ENCODE measurements at regions not wholly inside any gene's neighbourhood (a gene's known extent, or its start where the extent isn't known, plus 50 kb on each side); places are given as distances from the start of the nearest gene placed in this dataset.

DNA sequence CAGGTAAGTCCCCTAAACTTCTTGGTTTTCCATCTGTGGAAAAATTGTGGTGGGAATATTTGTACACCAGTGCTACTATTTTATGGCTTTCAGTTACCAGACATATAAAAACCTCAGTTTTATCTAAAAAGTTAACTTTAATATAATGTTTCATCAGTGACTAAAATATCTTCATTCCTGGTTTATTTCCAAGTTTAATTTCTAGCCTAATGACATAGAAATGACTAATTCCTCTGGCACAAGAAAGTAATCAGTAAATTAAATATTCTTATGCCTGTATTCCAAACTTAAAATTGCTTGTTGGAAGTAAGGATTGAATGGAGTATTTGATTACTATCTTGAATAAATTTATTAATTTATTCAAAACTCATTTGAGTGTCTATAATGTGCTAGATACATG is 757.0 kb downstream of the CDH11 start:
- Histone ChIP-seq H3K36me3 (ENCODE audit: control insufficient read depth in 2 of 2, insufficient read depth in 2 of 2, low read length in 2 of 2) (no peaks in the 10 kb centered on the region), H3K9ac (ENCODE audit: low read length in 2 of 2) (no peak overlapping the region), H3K4me3 (ENCODE audit: low read length in 2 of 2) (no peak overlapping the region), H3K27me3 (ENCODE audit: control insufficient read depth in 1 of 2, insufficient read depth in 2 of 2, low read length in 2 of 2) (no peaks in the 10 kb centered on the region), H3K27ac (ENCODE audit: low read length) (no peak overlapping the region), H3K4me1 (ENCODE audit: control insufficient read depth, insufficient read depth, low read length) (no peaks in the 10 kb centered on the region), H3K9me3 (ENCODE audit: control insufficient read depth in 2 of 2, low read length in 2 of 2) (no peaks in the 10 kb centered on the region)

DNA sequence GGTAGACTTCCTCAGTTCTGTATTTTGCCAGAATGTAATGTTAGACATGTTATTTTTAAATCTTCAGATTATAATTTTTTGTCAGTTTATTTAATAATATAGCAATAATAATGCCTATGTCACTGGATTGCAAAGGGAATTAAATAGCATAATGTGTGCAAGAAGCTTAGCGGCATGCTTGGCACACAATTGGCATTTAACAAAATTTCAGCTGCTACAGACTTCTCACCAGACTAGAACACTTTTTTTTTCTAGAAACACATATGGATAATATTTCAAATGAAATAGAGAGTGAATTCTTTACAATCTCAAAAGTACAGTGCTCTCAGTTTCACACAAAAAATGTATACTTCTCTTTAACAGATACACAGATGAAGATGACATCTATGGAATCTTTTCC is 757.4 kb downstream of the CDH11 start:
- Histone ChIP-seq H3K27me3 (ENCODE audit: control insufficient read depth in 1 of 2, insufficient read depth in 2 of 2, low read length in 2 of 2) (no peaks in the 10 kb centered on the region), H3K9ac (ENCODE audit: low read length in 2 of 2) (no peak overlapping the region), H3K36me3 (ENCODE audit: control insufficient read depth in 2 of 2, insufficient read depth in 2 of 2, low read length in 2 of 2) (no peaks in the 10 kb centered on the region)

GRCh38 chr16:64364016-64364415 is 757.8 kb downstream of the CDH11 start:
- no peak overlapping the region for H3K9ac ChIP-seq (ENCODE audit: low read length in 2 of 2)
- H3K9me3 ChIP-seq (ENCODE audit: control insufficient read depth in 2 of 2, low read length in 2 of 2): no peaks in the 10 kb centered on the region
- H3K27me3 ChIP-seq (ENCODE audit: control insufficient read depth in 1 of 2, insufficient read depth in 2 of 2, low read length in 2 of 2): no peaks in the 10 kb centered on the region
- H3K4me1 ChIP-seq (ENCODE audit: control insufficient read depth, insufficient read depth, low read length): no peaks in the 10 kb centered on the region
- no peak overlapping the region for H3K27ac ChIP-seq (ENCODE audit: low read length)
- H3K4me3 ChIP-seq (ENCODE audit: low read length in 2 of 2): no peak overlapping the region
- no peaks in the 10 kb centered on the region for H3K36me3 ChIP-seq (ENCODE audit: control insufficient read depth in 2 of 2, insufficient read depth in 2 of 2, low read length in 2 of 2)

More for the DNA sequence above, 757.4 kb downstream of the CDH11 start:
- H3K9me3 ChIP-seq (ENCODE audit: control insufficient read depth in 2 of 2, low read length in 2 of 2): no peaks in the 10 kb centered on the region
- no peak overlapping the region for H3K4me3 ChIP-seq (ENCODE audit: low read length in 2 of 2)
- H3K27ac ChIP-seq (ENCODE audit: low read length): no peak overlapping the region
- H3K4me1 ChIP-seq (ENCODE audit: control insufficient read depth, insufficient read depth, low read length): no peaks in the 10 kb centered on the region

DNA sequence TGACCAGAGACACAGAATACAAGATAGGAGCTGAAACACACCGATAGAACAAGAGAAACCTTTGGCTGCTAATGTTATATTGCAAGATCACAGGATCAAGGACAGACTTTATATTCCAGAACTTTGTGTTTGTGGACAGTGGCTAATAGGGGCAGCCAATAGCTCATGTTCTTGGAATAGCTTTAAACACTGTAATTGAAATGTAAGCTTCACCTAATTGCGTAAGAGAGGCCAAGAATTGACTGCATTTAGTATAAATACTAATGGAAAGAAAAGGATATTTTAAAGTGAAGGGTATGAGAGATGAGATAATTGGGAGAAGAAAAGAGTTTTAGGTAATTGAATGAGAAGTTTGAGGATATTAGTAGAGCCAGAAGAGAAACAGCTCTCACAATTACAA is 758.8 kb downstream of the CDH11 start:
- no peak overlapping the region for H3K27ac ChIP-seq (ENCODE audit: low read length)
- H3K9me3 ChIP-seq (ENCODE audit: control insufficient read depth in 2 of 2, low read length in 2 of 2): no peaks in the 10 kb centered on the region
- H3K4me3 ChIP-seq (ENCODE audit: low read length in 2 of 2): no peak overlapping the region
- H3K9ac ChIP-seq (ENCODE audit: low read length in 2 of 2): no peak overlapping the region
- no peaks in the 10 kb centered on the region for H3K4me1 ChIP-seq (ENCODE audit: control insufficient read depth, insufficient read depth, low read length)
- H3K27me3 ChIP-seq (ENCODE audit: control insufficient read depth in 1 of 2, insufficient read depth in 2 of 2, low read length in 2 of 2): no peaks in the 10 kb centered on the region
- H3K36me3 ChIP-seq (ENCODE audit: control insufficient read depth in 2 of 2, insufficient read depth in 2 of 2, low read length in 2 of 2): no peaks in the 10 kb centered on the region

DNA sequence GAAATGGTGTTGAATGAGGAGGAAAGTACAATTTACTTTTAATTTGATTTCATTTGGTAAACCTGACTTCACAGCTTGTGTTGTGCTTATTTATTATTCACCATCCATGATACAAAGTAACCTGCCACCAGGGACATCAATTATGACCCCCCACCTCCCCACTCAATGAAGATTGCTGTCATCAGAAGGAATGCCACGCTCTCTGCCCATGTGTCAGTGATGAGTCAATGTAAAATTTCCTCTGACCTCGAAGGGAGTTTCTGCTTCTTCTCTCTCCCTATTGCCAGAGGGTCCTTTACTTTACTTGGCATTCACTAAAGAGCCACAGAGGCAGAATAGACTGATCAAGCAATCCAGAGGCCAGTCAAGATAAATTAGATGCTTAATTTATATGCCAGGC is 759.7 kb downstream of the CDH11 start:
- Histone ChIP-seq H3K4me3 (ENCODE audit: low read length in 2 of 2) (no peak overlapping the region), H3K9ac (ENCODE audit: low read length in 2 of 2) (no peak overlapping the region), H3K9me3 (ENCODE audit: control insufficient read depth in 2 of 2, low read length in 2 of 2) (no peaks in the 10 kb centered on the region), H3K27me3 (ENCODE audit: control insufficient read depth in 1 of 2, insufficient read depth in 2 of 2, low read length in 2 of 2) (no peaks in the 10 kb centered on the region), H3K27ac (ENCODE audit: low read length) (no peak overlapping the region), H3K36me3 (ENCODE audit: control insufficient read depth in 2 of 2, insufficient read depth in 2 of 2, low read length in 2 of 2) (no peaks in the 10 kb centered on the region), H3K4me1 (ENCODE audit: control insufficient read depth, insufficient read depth, low read length) (no peaks in the 10 kb centered on the region)

DNA sequence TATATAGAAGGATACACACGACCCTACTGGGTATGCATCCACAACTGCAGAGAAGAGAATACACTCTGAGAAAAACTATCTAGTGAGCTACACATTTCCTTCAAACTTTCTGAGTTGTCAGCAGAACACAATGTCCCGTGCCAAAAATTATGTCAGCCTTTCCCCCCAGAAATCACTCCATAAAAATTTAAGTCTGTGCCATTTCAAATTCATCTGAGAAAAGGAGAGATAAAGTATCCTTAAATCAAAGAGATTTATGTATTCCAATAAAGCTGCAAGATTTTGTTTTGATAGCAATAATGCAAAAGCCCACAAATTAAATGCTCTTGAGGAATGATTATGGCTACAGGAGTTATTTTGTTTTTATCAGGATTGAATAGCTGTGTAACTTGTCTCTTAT is 760.1 kb downstream of the CDH11 start:
- H3K27ac ChIP-seq (ENCODE audit: low read length): no peak overlapping the region
- no peak overlapping the region for H3K4me3 ChIP-seq (ENCODE audit: low read length in 2 of 2)
- H3K27me3 ChIP-seq (ENCODE audit: control insufficient read depth in 1 of 2, insufficient read depth in 2 of 2, low read length in 2 of 2): no peaks in the 10 kb centered on the region
- no peaks in the 10 kb centered on the region for H3K4me1 ChIP-seq (ENCODE audit: control insufficient read depth, insufficient read depth, low read length)
- no peak overlapping the region for H3K9ac ChIP-seq (ENCODE audit: low read length in 2 of 2)
- no peaks in the 10 kb centered on the region for H3K9me3 ChIP-seq (ENCODE audit: control insufficient read depth in 2 of 2, low read length in 2 of 2)
- H3K36me3 ChIP-seq (ENCODE audit: control insufficient read depth in 2 of 2, insufficient read depth in 2 of 2, low read length in 2 of 2): no peaks in the 10 kb centered on the region

DNA sequence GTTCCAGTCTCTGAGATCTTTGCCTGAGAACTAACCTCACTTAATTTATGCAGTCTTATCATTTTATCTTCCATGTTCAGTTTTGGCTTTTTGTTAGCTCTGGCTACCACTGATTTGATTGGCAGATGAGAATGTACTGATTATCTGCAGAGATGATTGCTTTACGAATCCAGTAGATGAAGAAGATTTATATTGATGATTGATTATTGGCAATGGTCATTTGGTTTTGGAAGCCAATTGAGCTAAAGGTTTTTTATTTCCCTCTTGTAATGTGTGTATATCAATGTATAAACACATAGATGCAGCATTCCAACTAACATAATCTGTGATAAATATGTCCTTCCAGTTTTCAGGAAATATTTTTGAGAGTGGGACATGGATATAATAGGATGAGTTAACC is 763.6 kb downstream of the CDH11 start:
- Histone ChIP-seq H3K4me1 (ENCODE audit: control insufficient read depth, insufficient read depth, low read length) (no peaks in the 10 kb centered on the region), H3K9me3 (ENCODE audit: control insufficient read depth in 2 of 2, low read length in 2 of 2) (no peaks in the 10 kb centered on the region), H3K36me3 (ENCODE audit: control insufficient read depth in 2 of 2, insufficient read depth in 2 of 2, low read length in 2 of 2) (no peaks in the 10 kb centered on the region), H3K9ac (ENCODE audit: low read length in 2 of 2) (no peak overlapping the region), H3K27me3 (ENCODE audit: control insufficient read depth in 1 of 2, insufficient read depth in 2 of 2, low read length in 2 of 2) (no peaks in the 10 kb centered on the region), H3K4me3 (ENCODE audit: low read length in 2 of 2) (no peak overlapping the region), H3K27ac (ENCODE audit: low read length) (no peak overlapping the region)

GRCh38 chr16:64356267-64356666 is 765.6 kb downstream of the CDH11 start:
- H3K27ac ChIP-seq (ENCODE audit: low read length): no peak overlapping the region
- no peaks in the 10 kb centered on the region for H3K4me1 ChIP-seq (ENCODE audit: control insufficient read depth, insufficient read depth, low read length)
- no peaks in the 10 kb centered on the region for H3K9me3 ChIP-seq (ENCODE audit: control insufficient read depth in 2 of 2, low read length in 2 of 2)
- no peaks in the 10 kb centered on the region for H3K27me3 ChIP-seq (ENCODE audit: control insufficient read depth in 1 of 2, insufficient read depth in 2 of 2, low read length in 2 of 2)
- no peak overlapping the region for H3K9ac ChIP-seq (ENCODE audit: low read length in 2 of 2)
- no peak overlapping the region for H3K4me3 ChIP-seq (ENCODE audit: low read length in 2 of 2)
- H3K36me3 ChIP-seq (ENCODE audit: control insufficient read depth in 2 of 2, insufficient read depth in 2 of 2, low read length in 2 of 2): no peaks in the 10 kb centered on the region

DNA sequence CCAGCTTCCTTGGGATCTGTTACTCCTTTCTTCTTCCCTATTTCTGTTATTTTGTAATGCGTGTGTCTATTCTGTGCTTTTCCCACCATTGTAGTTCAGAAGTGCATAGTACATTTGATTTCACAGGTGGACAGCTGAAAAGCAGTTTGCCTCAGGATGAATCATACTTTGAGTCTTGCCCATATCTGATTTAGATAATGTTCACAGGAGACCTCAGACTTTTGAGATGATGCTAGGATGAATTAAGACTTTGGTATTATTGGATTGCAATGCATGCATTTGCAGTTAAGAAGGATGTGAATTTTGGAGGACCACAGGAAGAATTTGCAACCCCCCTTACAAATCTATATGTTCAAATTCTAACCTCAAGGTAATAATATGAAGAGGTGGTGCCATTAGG is 769.6 kb downstream of the CDH11 start:
- Histone ChIP-seq H3K36me3 (ENCODE audit: control insufficient read depth in 2 of 2, insufficient read depth in 2 of 2, low read length in 2 of 2) (no peaks in the 10 kb centered on the region), H3K4me1 (ENCODE audit: control insufficient read depth, insufficient read depth, low read length) (no peaks in the 10 kb centered on the region), H3K9ac (ENCODE audit: low read length in 2 of 2) (no peak overlapping the region), H3K9me3 (ENCODE audit: control insufficient read depth in 2 of 2, low read length in 2 of 2) (no peaks in the 10 kb centered on the region), H3K27ac (ENCODE audit: low read length) (no peak overlapping the region), H3K4me3 (ENCODE audit: low read length in 2 of 2) (no peak overlapping the region), H3K27me3 (ENCODE audit: control insufficient read depth in 1 of 2, insufficient read depth in 2 of 2, low read length in 2 of 2) (no peaks in the 10 kb centered on the region)

GRCh38 chr16:64351121-64351520 is 770.7 kb downstream of the CDH11 start:
- H3K9ac ChIP-seq (ENCODE audit: low read length in 2 of 2): no peak overlapping the region
- no peak overlapping the region for H3K27ac ChIP-seq (ENCODE audit: low read length)
- no peak overlapping the region for H3K4me3 ChIP-seq (ENCODE audit: low read length in 2 of 2)
- H3K4me1 ChIP-seq (ENCODE audit: control insufficient read depth, insufficient read depth, low read length): no peaks in the 10 kb centered on the region
- H3K9me3 ChIP-seq (ENCODE audit: control insufficient read depth in 2 of 2, low read length in 2 of 2): no peaks in the 10 kb centered on the region
- no peaks in the 10 kb centered on the region for H3K27me3 ChIP-seq (ENCODE audit: control insufficient read depth in 1 of 2, insufficient read depth in 2 of 2, low read length in 2 of 2)
- H3K36me3 ChIP-seq (ENCODE audit: control insufficient read depth in 2 of 2, insufficient read depth in 2 of 2, low read length in 2 of 2): no peaks in the 10 kb centered on the region

DNA sequence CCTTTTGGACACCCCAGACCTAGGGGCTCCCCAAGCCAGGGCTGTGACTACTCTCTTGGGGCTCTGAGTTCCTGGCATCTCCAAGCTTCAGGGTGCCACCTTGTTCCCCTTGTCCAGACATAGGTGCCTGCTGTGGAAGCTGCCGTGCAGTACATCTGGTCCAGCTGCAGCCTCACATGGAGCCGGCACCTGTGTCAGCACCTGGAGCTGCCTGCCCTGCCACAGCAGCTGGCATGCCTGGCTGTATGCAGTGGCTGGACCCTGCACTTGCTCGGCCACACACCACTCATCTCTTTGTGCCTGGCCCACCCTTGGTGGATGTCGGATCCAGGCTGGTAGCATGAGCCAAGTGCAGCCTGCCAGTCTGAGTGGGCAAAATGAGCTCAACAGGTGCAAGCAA is 775.8 kb downstream of the CDH11 start:
- Histone ChIP-seq H3K27me3 (ENCODE audit: control insufficient read depth in 1 of 2, insufficient read depth in 2 of 2, low read length in 2 of 2) (no peaks in the 10 kb centered on the region), H3K36me3 (ENCODE audit: control insufficient read depth in 2 of 2, insufficient read depth in 2 of 2, low read length in 2 of 2) (no peaks in the 10 kb centered on the region), H3K9me3 (ENCODE audit: control insufficient read depth in 2 of 2, low read length in 2 of 2) (no peaks in the 10 kb centered on the region), H3K4me1 (ENCODE audit: control insufficient read depth, insufficient read depth, low read length) (no peaks in the 10 kb centered on the region), H3K4me3 (ENCODE audit: low read length in 2 of 2) (no peak overlapping the region), H3K27ac (ENCODE audit: low read length) (no peak overlapping the region), H3K9ac (ENCODE audit: low read length in 2 of 2) (no peak overlapping the region)

- Histone ChIP-seq H3K4me1 (ENCODE audit: control insufficient read depth, insufficient read depth, low read length) (no peaks in the 10 kb centered on the region), H3K27ac (ENCODE audit: low read length) (no peak overlapping the region), H3K36me3 (ENCODE audit: control insufficient read depth in 2 of 2, insufficient read depth in 2 of 2, low read length in 2 of 2) (no peaks in the 10 kb centered on the region), H3K27me3 (ENCODE audit: control insufficient read depth in 1 of 2, insufficient read depth in 2 of 2, low read length in 2 of 2) (no peaks in the 10 kb centered on the region), H3K4me3 (ENCODE audit: low read length in 2 of 2) (no peak overlapping the region), H3K9ac (ENCODE audit: low read length in 2 of 2) (no peak overlapping the region), H3K9me3 (ENCODE audit: control insufficient read depth in 2 of 2, low read length in 2 of 2) (no peaks in the 10 kb centered on the region)
Observed at GRCh38 chr16:64345142-64345541, 776.7 kb downstream of the CDH11 start.

Measured in stomach smooth muscle (tissue), 2 donors.